Activated CD4-positive, alpha-beta memory T cell treated with anti-CD3 and anti-CD28 coated beads, Interleukin-2, amount 10 ng/mL, durations not matched to agents 7 days and 5 days (primary cell): ENCODE measurements at regions not wholly inside any gene's neighbourhood (a gene's known extent, or its start where the extent isn't known, plus 50 kb on each side); places are given as distances from the start of the nearest gene placed in this dataset.
"Not testable (repeated sequence)": the region's sequence is repeated elsewhere in the genome, so short reads cannot be mapped to it uniquely, and the experiment has no call there.

ENCODE experiments used
- CTCF ChIA-PET: fragments of 350-600 bp; sonication (Branson Sonifier 250); formaldehyde crosslinking; loops from one replicate; lab custom pipeline; 2021; ENCODE audit warnings: antibody characterized with exemption, inconsistent platforms; lab: Charles Lee
- POLR2A ChIA-PET: fragments of 350-600 bp; sonication (Branson Sonifier 250); formaldehyde crosslinking; loops from one replicate; lab custom pipeline; 2021; ENCODE audit warnings: antibody characterized with exemption; lab: Charles Lee
- DNase-seq: peaks from one replicate; pipeline ENCODE4 v3.0.0-alpha.2; 2020
- H3K27ac Mint-ChIP-seq: one replicate; pipeline ENCODE4 v1.8.0; 2021; ENCODE audit warnings: mild to moderate bottlenecking, mixed read lengths
- H3K27me3 Mint-ChIP-seq: one replicate; pipeline ENCODE4 v1.8.0; 2021; ENCODE audit warnings: mixed read lengths
- H3K36me3 Mint-ChIP-seq: one replicate; pipeline ENCODE4 v1.8.0; 2021; ENCODE audit warnings: low read depth, mixed read lengths
- H3K4me1 Mint-ChIP-seq: one replicate; pipeline ENCODE4 v1.8.0; 2021; ENCODE audit warnings: mixed read lengths
- H3K4me3 Mint-ChIP-seq: one replicate; pipeline ENCODE4 v1.8.0; 2021; ENCODE audit warnings: mild to moderate bottlenecking, mixed read lengths
- H3K9me3 Mint-ChIP-seq: one replicate; pipeline ENCODE4 v1.8.0; 2021; ENCODE audit warnings: mixed read lengths

GRCh38 chr20:56736285-56736857, 107.3 kb downstream of the TFAP2C start:
- H3K36me3 Mint-ChIP-seq, result no peaks in the 10 kb centered on the region
- POLR2A ChIA-PET, result no interaction called here

GRCh38 chr20:56744325-56744821, 115.3 kb downstream of the TFAP2C start:
- H3K4me3 Mint-ChIP-seq, H3K9me3 Mint-ChIP-seq, H3K4me1 Mint-ChIP-seq, H3K36me3 Mint-ChIP-seq, H3K27me3 Mint-ChIP-seq, DNase-seq, POLR2A ChIA-PET, H3K27ac Mint-ChIP-seq, CTCF ChIA-PET: not testable (repeated sequence)

More at GRCh38 chr20:56736285-56736857, 107.3 kb downstream of the TFAP2C start:
- Mint-ChIP-seq H3K27me3 (peaks cover 14% of the 10 kb centered on the region), H3K27ac (no peak overlapping the region), H3K4me3 (no peak overlapping the region), H3K4me1 (no peaks in the 10 kb centered on the region), H3K9me3 (no peaks in the 10 kb centered on the region)
- CTCF ChIA-PET, result no interaction called here
- DNase-seq, result no peak

- ChIA-PET CTCF (no interaction called here), POLR2A (no interaction called here)
Measured at GRCh38 chr20:56748476-56749377, 119.6 kb downstream of the TFAP2C start.

DNA sequence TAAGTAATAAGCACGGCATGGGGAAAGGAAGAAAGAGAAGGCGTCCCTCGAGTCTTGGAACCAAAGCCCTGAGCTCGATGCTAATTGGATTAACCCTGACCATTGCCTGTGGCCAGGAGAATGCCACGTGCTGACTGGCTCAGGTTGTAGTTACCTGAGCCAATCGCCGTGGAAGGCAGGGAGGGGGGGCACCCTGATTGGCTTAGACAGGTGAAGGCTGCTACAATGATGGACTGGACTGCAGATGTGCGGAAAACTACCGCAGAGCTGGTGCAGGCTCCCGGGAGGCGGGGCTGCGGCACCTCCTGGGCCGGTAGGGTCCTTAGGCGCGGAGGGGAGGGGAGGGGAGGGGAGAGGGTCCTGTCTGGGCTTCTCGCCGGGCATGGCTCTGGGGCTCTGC, 121.3 kb downstream of the TFAP2C start:
- Mint-ChIP-seq H3K27ac (no peak overlapping the region), H3K27me3 (peaks cover 10% of the 10 kb centered on the region), H3K9me3 (no peaks in the 10 kb centered on the region), H3K36me3 (no peaks in the 10 kb centered on the region), H3K4me3 (no peak overlapping the region), H3K4me1 (no peaks in the 10 kb centered on the region)
- no peak for DNase-seq
- CTCF ChIA-PET, result no interaction called here
- POLR2A ChIA-PET, result no interaction called here

More at GRCh38 chr20:56748476-56749377, 119.6 kb downstream of the TFAP2C start:
- Mint-ChIP-seq H3K4me3 (no peak overlapping the region), H3K9me3 (no peaks in the 10 kb centered on the region), H3K27me3 (peaks cover 10% of the 10 kb centered on the region), H3K36me3 (no peaks in the 10 kb centered on the region), H3K27ac (no peak overlapping the region), H3K4me1 (no peaks in the 10 kb centered on the region)
- no peak for DNase-seq

- Mint-ChIP-seq H3K9me3 (no peaks in the 10 kb centered on the region), H3K27me3 (peaks cover 10% of the 10 kb centered on the region), H3K27ac (no peak overlapping the region), H3K36me3 (no peaks in the 10 kb centered on the region), H3K4me1 (no peaks in the 10 kb centered on the region), H3K4me3 (no peak overlapping the region)
- DNase-seq, result no peak
- ChIA-PET POLR2A (no interaction called here), CTCF (no interaction called here)
Measured at GRCh38 chr20:56752274-56752673, 123.2 kb downstream of the TFAP2C start.

- DNase-seq, result no peak
- Mint-ChIP-seq H3K9me3 (peaks cover 2% of the 10 kb centered on the region), H3K36me3 (no peaks in the 10 kb centered on the region), H3K4me1 (no peaks in the 10 kb centered on the region), H3K27ac (no peak overlapping the region), H3K4me3 (no peak overlapping the region), H3K27me3 (peaks cover 2% of the 10 kb centered on the region)
- POLR2A ChIA-PET, result no interaction called here
- CTCF ChIA-PET, result no interaction called here
Measured at GRCh38 chr20:56755201-56755600, 126.1 kb downstream of the TFAP2C start.

DNA sequence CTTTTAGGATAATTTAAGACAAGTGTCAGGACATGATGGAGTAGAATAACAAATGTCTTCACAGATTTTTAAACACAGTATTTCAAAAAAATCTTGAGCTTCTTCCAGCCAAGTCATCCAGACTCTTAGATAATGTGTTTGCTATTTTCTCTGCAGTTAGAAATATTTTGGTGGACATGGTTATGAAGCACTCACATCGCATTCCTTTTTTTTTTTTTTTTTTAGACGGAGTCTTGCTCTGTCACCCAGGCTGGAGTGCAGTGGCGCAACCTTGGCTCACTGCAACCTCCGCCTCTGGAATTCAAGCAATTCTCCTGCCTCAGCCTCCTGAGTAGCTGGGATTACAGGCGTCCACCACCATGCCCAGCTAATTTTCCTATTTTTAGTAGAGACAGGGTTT, 127.6 kb downstream of the TFAP2C start:
- H3K36me3 Mint-ChIP-seq, H3K9me3 Mint-ChIP-seq, H3K27me3 Mint-ChIP-seq, H3K4me1 Mint-ChIP-seq, DNase-seq, CTCF ChIA-PET, POLR2A ChIA-PET, H3K27ac Mint-ChIP-seq, H3K4me3 Mint-ChIP-seq: not testable (repeated sequence)

- H3K4me3 Mint-ChIP-seq, result no peak overlapping the region
- no peaks in the 10 kb centered on the region for H3K27me3 Mint-ChIP-seq
- no peak for DNase-seq
- ChIA-PET CTCF (no interaction called here), POLR2A (no interaction called here)
- H3K4me1 Mint-ChIP-seq, result no peaks in the 10 kb centered on the region
- no peak overlapping the region for H3K27ac Mint-ChIP-seq
- H3K36me3 Mint-ChIP-seq, result no peaks in the 10 kb centered on the region
- peaks cover 6% of the 10 kb centered on the region for H3K9me3 Mint-ChIP-seq
Measured at GRCh38 chr20:56758706-56759105, 129.6 kb downstream of the TFAP2C start.

- H3K9me3 Mint-ChIP-seq, result peaks cover 6% of the 10 kb centered on the region
- no peak for DNase-seq
- ChIA-PET POLR2A (no interaction called here), CTCF (no interaction called here)
- H3K36me3 Mint-ChIP-seq, result no peaks in the 10 kb centered on the region
- H3K4me1 Mint-ChIP-seq, result no peaks in the 10 kb centered on the region
- H3K27me3 Mint-ChIP-seq, result no peaks in the 10 kb centered on the region
- H3K4me3 Mint-ChIP-seq, result no peak overlapping the region
- no peak overlapping the region for H3K27ac Mint-ChIP-seq
Measured at GRCh38 chr20:56759741-56760278, 130.7 kb downstream of the TFAP2C start.

- Mint-ChIP-seq H3K27ac (no peak overlapping the region), H3K4me1 (no peaks in the 10 kb centered on the region), H3K9me3 (peaks cover 6% of the 10 kb centered on the region), H3K36me3 (no peaks in the 10 kb centered on the region), H3K4me3 (no peak overlapping the region), H3K27me3 (no peaks in the 10 kb centered on the region)
- no peak for DNase-seq
- CTCF ChIA-PET, result no interaction called here
- POLR2A ChIA-PET, result no interaction called here
Measured at GRCh38 chr20:56760610-56761009, 131.5 kb downstream of the TFAP2C start.

DNA sequence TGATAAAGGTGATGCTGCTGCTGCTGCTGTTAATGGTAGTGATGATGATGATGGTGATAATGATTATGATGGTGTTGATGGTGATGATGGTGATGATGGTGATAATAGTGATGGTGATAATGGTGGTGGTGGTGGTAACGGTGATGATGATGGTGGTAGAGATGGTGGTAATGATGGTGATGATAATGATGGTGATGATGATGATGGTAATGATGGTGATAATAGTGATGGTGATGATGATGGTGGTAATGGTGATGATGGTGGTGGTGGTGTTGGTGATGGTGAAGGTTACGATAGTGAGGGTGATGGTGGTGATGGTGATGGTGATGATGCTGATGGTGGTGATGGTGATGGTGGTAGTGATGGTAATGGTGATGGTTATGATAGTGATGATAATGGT, 132.3 kb downstream of the TFAP2C start:
- H3K27ac Mint-ChIP-seq, result no peak overlapping the region
- DNase-seq, result no peak
- ChIA-PET CTCF (no interaction called here), POLR2A (no interaction called here)
- H3K27me3 Mint-ChIP-seq, result no peaks in the 10 kb centered on the region
- H3K4me3 Mint-ChIP-seq, result no peak overlapping the region
- peaks cover 6% of the 10 kb centered on the region for H3K9me3 Mint-ChIP-seq
- H3K4me1 Mint-ChIP-seq, result no peaks in the 10 kb centered on the region
- H3K36me3 Mint-ChIP-seq, result no peaks in the 10 kb centered on the region

GRCh38 chr20:56762401-56762800, 133.3 kb downstream of the TFAP2C start:
- H3K36me3 Mint-ChIP-seq, result no peaks in the 10 kb centered on the region
- CTCF ChIA-PET, result no interaction called here

DNA sequence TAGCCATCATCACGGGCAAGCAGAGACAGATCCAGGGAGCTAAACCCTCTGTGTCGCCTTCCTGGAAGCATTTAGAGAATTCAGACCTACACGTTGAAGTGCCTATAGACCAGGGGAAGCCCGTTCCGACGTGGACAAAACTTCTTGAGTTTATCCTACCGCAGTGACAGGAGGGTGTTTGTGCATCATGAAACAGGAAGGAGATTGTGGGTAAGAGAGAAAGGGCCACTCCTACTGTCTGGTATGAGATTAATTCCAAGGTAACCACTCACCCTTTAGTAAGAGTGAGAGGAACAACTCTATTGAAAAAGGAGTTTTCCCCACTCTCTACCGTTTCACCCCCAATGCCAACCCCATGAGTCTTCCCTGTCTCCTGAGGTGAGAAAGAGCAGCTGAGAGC, 133.7 kb downstream of the TFAP2C start:
- no peak for DNase-seq
- ChIA-PET POLR2A (no interaction called here), CTCF (no interaction called here)
- Mint-ChIP-seq H3K27me3 (no peaks in the 10 kb centered on the region), H3K4me1 (no peaks in the 10 kb centered on the region), H3K9me3 (peaks cover 6% of the 10 kb centered on the region), H3K4me3 (no peak overlapping the region), H3K36me3 (no peaks in the 10 kb centered on the region), H3K27ac (no peak overlapping the region)

More at GRCh38 chr20:56762401-56762800, 133.3 kb downstream of the TFAP2C start:
- Mint-ChIP-seq H3K4me3 (no peak overlapping the region), H3K4me1 (no peaks in the 10 kb centered on the region), H3K27me3 (no peaks in the 10 kb centered on the region), H3K27ac (no peak overlapping the region), H3K9me3 (peaks cover 6% of the 10 kb centered on the region)
- POLR2A ChIA-PET, result no interaction called here
- no peak for DNase-seq
